GM18502 (cell line): ENCODE measurements at regions not wholly inside any gene's neighbourhood (a gene's known extent, or its start where the extent isn't known, plus 50 kb on each side); places are given as distances from the start of the nearest gene placed in this dataset.

Source experiments
- ATAC-seq: cut with Tn5 transposase; IDR thresholded peaks from one replicate; pipeline ENCODE4 v1.9.1; 2021; ENCODE audit warnings: mild to moderate bottlenecking; ENCODE audit not compliant: unreplicated experiment, poor library complexity

DNA sequence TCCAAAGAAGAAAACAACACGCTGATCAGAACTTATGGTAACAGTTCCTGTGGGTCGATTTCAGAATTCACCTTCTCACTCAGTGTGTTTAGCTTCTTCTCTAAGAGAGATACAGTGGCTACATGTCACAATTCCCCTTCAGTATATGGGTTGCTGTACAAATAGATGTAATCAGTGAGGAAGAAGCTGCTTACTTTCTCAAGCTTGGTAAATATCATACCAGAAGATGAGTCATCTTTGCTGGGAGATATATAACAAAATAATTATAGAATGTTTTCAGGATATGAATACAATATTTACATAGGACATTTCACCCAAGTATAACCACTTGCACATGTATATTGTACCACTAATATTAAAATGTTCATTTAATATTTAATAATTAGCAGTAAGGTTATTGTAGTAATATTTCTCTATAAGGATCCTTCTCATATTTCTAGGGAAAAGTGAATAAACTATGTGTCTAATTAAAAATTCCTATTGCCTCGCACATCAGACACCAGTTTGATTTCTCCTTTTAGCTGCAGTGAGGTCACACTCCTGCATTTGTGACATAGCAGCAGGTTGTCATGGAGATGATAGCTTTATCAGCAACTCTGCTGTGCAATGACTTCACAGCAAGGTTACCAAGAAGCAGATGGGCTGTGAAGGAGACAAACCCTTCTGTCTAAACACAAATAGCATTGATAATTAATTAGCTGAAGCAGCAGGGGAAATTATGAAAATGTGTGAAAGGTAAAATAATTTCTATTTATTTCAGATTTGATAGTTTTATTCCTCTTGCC is 211.4 kb downstream of the TUSC7 start:
- no peak for ATAC-seq

DNA sequence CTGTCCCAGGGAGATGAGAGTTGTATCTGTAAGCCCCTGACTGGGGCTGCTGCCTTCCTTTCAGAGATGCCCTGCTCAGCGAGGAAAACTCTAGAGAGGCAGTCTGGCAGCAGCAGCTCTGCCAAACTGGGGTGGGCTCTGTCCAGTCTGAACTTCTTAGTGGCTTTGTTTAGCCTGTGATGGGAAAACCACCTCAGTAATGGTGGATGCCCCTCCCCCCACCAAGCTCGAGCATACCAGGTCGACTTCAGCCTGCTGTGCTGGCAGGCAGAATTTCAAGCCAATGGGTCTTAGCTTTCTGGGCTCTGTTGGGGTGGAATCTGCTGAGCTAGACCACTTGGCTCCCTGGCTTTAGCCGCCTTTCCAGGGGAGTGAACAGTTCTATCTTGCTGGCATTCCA is 218.3 kb downstream of the TUSC7 start:
- no peak for ATAC-seq

DNA sequence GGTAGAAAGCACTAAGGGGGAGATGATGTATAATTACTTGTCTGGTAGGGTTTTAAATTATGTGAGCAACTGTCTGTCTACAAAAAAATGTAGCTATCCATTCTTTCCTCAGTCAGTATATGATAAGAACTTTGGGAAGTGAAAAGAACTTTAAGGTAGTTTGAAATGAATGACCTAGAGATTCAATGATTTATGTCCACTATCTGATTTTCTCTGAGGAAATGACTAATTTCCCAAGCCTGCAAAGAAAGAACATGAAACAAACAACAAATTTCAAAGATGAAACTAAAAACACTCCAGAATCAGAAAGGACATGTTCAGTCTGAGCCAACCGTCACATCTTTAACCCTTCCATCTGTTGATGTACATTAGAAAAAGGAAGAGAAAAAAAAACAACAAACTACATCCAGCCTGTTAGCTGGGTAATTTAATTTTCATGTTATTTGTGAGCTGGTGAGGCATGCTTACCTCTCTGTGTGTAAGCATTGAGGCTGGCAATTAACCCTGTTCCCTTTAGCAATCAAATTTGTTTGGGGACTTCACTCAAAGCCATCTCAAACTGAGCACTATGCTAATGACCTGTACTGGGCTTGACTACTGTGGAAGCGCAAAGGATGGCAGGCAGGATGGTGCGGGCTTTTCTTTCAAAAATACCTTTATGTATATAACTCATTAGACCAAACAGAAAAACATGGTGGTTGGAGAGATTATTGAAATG is 220.1 kb downstream of the TUSC7 start:
- no peak for ATAC-seq

GRCh38 chr3:116930786-116931185 is 221.2 kb downstream of the TUSC7 start:
- ATAC-seq: no peak

DNA sequence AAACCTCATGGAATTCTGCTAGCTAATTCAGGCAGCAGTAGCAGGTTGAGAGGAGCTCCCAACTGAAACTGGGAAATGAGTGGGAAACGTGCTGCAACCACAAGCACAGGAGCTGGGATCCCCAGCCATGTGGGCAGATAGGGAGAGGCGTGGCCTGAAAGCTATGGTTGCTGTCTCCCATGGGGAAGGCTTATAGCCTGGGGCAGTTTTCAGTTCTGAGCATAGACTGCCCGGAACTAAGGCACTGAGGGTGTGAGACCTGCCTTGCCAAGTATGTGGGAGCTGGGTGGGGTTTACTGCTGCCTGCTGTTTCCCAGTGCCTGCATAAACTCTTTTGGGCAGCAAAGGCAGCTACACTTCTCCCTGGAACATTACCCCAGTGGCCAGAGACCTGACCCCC is 229.5 kb downstream of the TUSC7 start:
- ATAC-seq: no peak

GRCh38 chr3:116939550-116939949 is 230.0 kb downstream of the TUSC7 start:
- ATAC-seq: no peak

GRCh38 chr3:116940719-116941118 is 231.1 kb downstream of the TUSC7 start:
- no peak for ATAC-seq

- ATAC-seq: no peak
Measured at GRCh38 chr3:116946376-116946775, 236.8 kb downstream of the TUSC7 start.

DNA sequence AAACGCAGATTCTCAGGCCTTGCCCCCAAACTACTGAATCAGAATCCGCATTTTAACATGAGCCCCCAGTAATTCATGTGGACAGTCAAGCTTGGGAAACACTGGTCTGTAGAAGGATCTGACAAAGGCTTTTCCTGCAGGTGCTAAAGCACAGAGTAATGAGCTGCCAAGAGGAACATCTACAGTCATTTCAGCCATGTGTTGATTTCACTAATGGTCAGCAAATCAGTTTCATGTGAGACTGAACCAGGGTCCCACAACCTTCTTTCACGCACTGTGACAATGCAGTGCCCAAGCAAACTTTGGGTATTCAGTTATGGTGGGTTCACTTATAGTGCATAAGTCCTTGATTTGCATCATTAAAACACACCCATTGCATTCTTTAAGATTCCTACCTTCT is 237.6 kb downstream of the TUSC7 start:
- no peak for ATAC-seq

GRCh38 chr3:116947809-116948208 is 238.2 kb downstream of the TUSC7 start:
- no peak for ATAC-seq

GRCh38 chr3:116950301-116951055 is 240.9 kb downstream of the TUSC7 start:
- ATAC-seq: no peak

DNA sequence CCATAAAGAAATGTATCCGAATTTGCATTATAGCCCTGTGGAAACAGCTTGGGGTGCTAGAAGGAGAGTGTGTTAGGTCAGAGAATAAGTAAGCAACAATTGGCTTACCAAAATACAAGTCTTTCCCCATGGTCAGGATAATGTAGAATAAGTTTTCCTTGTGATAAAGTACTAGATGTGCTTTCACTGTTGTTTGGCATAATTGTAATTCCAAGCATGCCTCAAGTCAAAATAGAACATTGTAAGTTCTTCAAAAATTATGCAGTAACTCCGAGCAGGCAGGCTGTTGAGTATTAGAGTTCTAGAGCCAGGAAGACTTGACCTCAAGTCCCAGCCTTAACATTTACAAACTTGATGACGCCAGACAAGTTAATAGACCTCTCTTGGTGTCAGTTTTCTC is 242.0 kb downstream of the TUSC7 start:
- no peak for ATAC-seq

DNA sequence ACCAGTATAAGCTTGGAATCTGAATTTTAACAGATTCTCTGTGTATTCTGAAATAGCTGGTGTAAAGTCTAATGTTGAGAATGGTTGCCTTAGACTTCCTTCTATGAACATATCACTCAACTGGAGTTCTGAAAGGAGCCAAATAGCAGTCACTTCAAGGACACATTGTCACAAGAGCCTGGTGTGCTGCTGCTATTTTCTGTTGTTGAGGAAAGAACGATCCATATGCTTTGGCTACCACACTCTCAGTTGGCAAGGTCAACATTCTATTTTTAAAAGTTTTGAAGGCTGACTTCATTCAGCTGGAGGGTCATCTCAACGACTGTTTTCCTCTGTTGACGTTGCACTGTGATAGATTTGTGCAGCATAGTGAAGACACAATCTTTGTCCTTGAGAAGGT is 248.7 kb downstream of the TUSC7 start:
- ATAC-seq: no peak

GRCh38 chr3:116961106-116961505 is 251.5 kb downstream of the TUSC7 start:
- no peak for ATAC-seq

DNA sequence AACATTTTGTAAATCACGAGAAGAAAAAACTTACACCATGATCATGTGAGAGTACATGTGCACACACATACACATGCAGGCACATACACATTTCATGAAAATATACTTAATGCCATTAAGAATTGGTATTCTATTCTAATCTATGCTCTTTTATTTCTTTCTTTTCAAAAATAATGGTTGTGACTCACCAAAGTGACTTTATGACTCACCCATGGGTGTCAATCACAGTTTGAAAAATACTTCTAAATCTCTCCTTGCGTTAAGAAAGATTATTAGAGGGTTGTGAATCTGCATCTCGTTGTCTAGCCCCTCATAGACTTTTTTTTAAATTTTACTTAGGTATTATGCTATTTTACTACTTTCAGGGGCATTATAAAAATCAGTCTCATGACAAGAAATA is 254.2 kb downstream of the TUSC7 start:
- ATAC-seq: no peak

- no peak for ATAC-seq
Measured at GRCh38 chr3:116966649-116967048, 257.1 kb downstream of the TUSC7 start.

- ATAC-seq: no peak
Measured at GRCh38 chr3:116969135-116969534, 259.6 kb downstream of the TUSC7 start.

DNA sequence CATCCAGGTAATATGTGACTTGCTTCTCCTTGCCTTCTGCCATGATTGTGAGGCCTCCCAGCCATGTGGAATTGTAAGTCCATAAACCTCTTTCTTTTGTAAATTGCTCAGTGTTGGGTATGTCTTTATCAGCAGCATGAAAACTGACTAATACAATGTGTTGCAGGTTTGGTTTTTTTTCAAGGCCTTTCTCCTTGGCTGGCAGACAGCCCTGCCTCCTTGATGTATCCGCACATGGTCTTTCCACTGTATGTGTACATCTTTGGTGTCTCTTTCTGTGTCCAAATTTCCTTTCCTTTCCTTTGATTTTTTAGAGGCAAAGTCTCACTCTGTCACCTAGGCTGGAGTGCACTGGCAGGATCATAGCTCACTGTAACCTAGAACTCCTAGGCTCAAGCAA is 260.1 kb downstream of the TUSC7 start:
- ATAC-seq: no peak

DNA sequence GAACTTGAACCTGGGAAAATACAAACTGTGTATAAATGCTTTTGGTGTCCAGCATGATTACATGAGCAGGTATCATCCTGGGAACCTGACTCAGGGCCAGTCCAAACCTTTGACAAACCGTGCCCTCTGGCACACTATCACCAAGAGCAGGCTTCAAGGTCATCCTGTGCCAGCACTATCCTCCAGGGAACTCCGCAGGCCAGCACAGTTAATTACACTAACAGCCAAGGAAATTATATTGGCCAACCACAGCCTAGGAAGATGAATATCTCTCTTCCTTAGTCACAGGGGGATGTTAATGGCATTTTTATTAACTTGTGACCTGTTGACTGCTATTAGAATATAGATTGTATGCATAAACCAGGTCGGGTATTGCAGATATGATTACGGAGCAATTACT is 262.0 kb downstream of the TUSC7 start:
- ATAC-seq: no peak

DNA sequence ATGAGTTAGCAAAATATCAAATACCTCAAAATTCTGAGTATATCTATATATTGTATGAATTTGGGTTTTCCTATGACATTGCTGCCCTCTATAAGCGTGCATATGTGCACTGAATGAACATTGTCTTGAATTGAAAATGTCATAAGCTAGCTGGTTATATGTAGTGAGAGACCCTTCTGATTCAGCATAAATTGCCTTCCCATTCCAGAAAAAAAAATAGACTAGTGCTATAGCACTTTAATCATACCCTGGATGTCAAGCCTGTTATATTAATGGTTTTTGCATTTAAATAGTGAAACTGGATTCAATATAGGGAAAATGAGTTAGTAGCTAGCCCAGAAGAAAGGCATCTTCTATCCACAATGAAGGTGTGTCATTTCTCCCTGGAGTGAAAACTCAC is 265.1 kb downstream of the TUSC7 start:
- ATAC-seq: no peak

GRCh38 chr3:116977441-116977840 is 267.9 kb downstream of the TUSC7 start:
- ATAC-seq: no peak
